HG03442 (cell line): ENCODE measurements at regions not wholly inside any gene's neighbourhood (a gene's known extent, or its start where the extent isn't known, plus 50 kb on each side); places are given as distances from the start of the nearest gene placed in this dataset.
"Not testable (repeated sequence)": the region's sequence is repeated elsewhere in the genome, so short reads cannot be mapped to it uniquely, and the experiment has no call there.

Experiments used
- ATAC-seq: cut with Tn5 transposase; IDR thresholded peaks from one replicate; pipeline ENCODE4 v1.9.1; 2021; ENCODE audit warnings: mild to moderate bottlenecking, moderate library complexity; ENCODE audit not compliant: unreplicated experiment

- no peak for ATAC-seq
Observed at GRCh38 chr18:73043611-73044010, 175.8 kb upstream of the NETO1 start.

GRCh38 chr18:73043211-73043610, 175.4 kb upstream of the NETO1 start:
- ATAC-seq, result no peak

- ATAC-seq, result no peak
Observed at GRCh38 chr18:73040247-73040646, 172.5 kb upstream of the NETO1 start.

- ATAC-seq, result no peak
Observed at GRCh38 chr18:73038336-73038735, 170.5 kb upstream of the NETO1 start.

GRCh38 chr18:73023975-73024374, 156.2 kb upstream of the NETO1 start:
- ATAC-seq, result no peak

- no peak for ATAC-seq
Observed at GRCh38 chr18:73009691-73010090, 141.9 kb upstream of the NETO1 start.

- ATAC-seq, result no peak
Observed at GRCh38 chr18:73007915-73008308, 140.1 kb upstream of the NETO1 start.

GRCh38 chr18:73007195-73007914, 139.6 kb upstream of the NETO1 start:
- no peak for ATAC-seq

- no peak for ATAC-seq
Observed at GRCh38 chr18:73006331-73006730, 138.5 kb upstream of the NETO1 start.

GRCh38 chr18:73004260-73004659, 136.5 kb upstream of the NETO1 start:
- no peak for ATAC-seq

- ATAC-seq, result no peak
Observed at GRCh38 chr18:72999971-73000607, 132.3 kb upstream of the NETO1 start.

GRCh38 chr18:72995558-72995957, 127.8 kb upstream of the NETO1 start:
- ATAC-seq, result no peak

GRCh38 chr18:72993250-72993649, 125.5 kb upstream of the NETO1 start:
- no peak for ATAC-seq

GRCh38 chr18:72991379-72991778, 123.6 kb upstream of the NETO1 start:
- no peak for ATAC-seq

- ATAC-seq, result not testable (repeated sequence)
Observed at GRCh38 chr18:72987570-72987969, 119.8 kb upstream of the NETO1 start.

GRCh38 chr18:72986103-72986502, 118.3 kb upstream of the NETO1 start:
- no peak for ATAC-seq

- no peak for ATAC-seq
Observed at GRCh38 chr18:72985686-72986085, 117.9 kb upstream of the NETO1 start.

GRCh38 chr18:72984290-72984689, 116.5 kb upstream of the NETO1 start:
- no peak for ATAC-seq

GRCh38 chr18:72973841-72974240, 106.1 kb upstream of the NETO1 start:
- no peak for ATAC-seq

GRCh38 chr18:72965616-72966015, 97.8 kb upstream of the NETO1 start:
- no peak for ATAC-seq

- not testable (repeated sequence) for ATAC-seq
Observed at GRCh38 chr18:72958195-72958594, 90.4 kb upstream of the NETO1 start.

GRCh38 chr18:72948439-72948838, 80.7 kb upstream of the NETO1 start:
- ATAC-seq, result no peak

GRCh38 chr18:72942766-72943165, 75.0 kb upstream of the NETO1 start:
- no peak for ATAC-seq
